AG04450 (cell line): ENCODE measurements at regions not wholly inside any gene's neighbourhood (a gene's known extent, or its start where the extent isn't known, plus 50 kb on each side); places are given as distances from the start of the nearest gene placed in this dataset.
"Not testable (repeated sequence)": the region's sequence is repeated elsewhere in the genome, so short reads cannot be mapped to it uniquely, and the experiment has no call there.

Source experiments
- CTCF ChIA-PET: fragments of 300-600, 350-600 bp; formaldehyde crosslinking; extraction: SDS; loops from one replicate; lab custom pipeline; 2022; ENCODE audit warnings: antibody characterized with exemption, inconsistent platforms; lab: Charles Lee
- POLR2A ChIA-PET: fragments of 350-600 bp; formaldehyde crosslinking; extraction: SDS; loops from one replicate; lab custom pipeline; 2021; ENCODE audit warnings: antibody characterized with exemption, inconsistent platforms; lab: Yijun Ruan, JAX
- DNase-seq: peaks from one replicate; pipeline ENCODE4 v3.0.0-alpha.2; 2011; ENCODE audit warnings: low read depth, low spot score
- H3K27ac ChIP-seq: one replicate; pipeline ENCODE4 v1.5.1; 2012; ENCODE audit warnings: low read depth, low read length, control low read depth
- H3K27me3 ChIP-seq: one replicate; pipeline ENCODE4 v1.6.0; 2012; ENCODE audit warnings: low read length; ENCODE audit not compliant: control insufficient read depth, insufficient read depth
- H3K4me3 ChIP-seq: 2 replicates; pipeline ENCODE4 v1.5.1; 2011; ENCODE audit warnings: mild to moderate bottlenecking, low read depth, low read length, control low read depth
- H3K9me3 ChIP-seq: 2 replicates; pipeline ENCODE4 v1.5.1; 2012; ENCODE audit warnings: low read length; ENCODE audit not compliant: control insufficient read depth, insufficient read depth
- CTCF ChIP-seq: IDR thresholded peaks from 2 replicates; pipeline ENCODE4 v1.5.1; 2011; ENCODE audit warnings: low read depth, low read length, control low read depth, inconsistent platforms

GRCh38 chr2:4110273-4110672 lies 406.9 kb downstream of the DCDC2C start:
- CTCF ChIA-PET, result no interaction called here
- TF ChIP-seq CTCF, result no peak
- no peak for DNase-seq
- Histone ChIP-seq H3K27ac (no peak overlapping the region), H3K9me3 (peaks cover 53% of the 10 kb centered on the region), H3K27me3 (no peaks in the 10 kb centered on the region), H3K4me3 (no peak overlapping the region)
- POLR2A ChIA-PET, result no interaction called here

- CTCF ChIA-PET, DNase-seq, H3K4me3 ChIP-seq, POLR2A ChIA-PET, H3K27ac ChIP-seq, H3K27me3 ChIP-seq: not testable (repeated sequence)
- peaks cover 16% of the 10 kb centered on the region for H3K9me3 ChIP-seq
Observed at GRCh38 chr2:4115435-4115834, 412.1 kb downstream of the DCDC2C start.

GRCh38 chr2:4122726-4123125 lies 419.4 kb downstream of the DCDC2C start:
- ChIA-PET POLR2A (no interaction called here), CTCF (no interaction called here)
- Histone ChIP-seq H3K9me3 (no peaks in the 10 kb centered on the region; the same call in 1 of the 2 replicates), H3K27me3 (no peaks in the 10 kb centered on the region), H3K27ac (no peak overlapping the region), H3K4me3 (no peak overlapping the region)
- DNase-seq, result no peak
- no peak for TF ChIP-seq CTCF

GRCh38 chr2:4130651-4131050 lies 427.3 kb downstream of the DCDC2C start:
- Histone ChIP-seq H3K27ac (no peak overlapping the region), H3K9me3 (peaks cover 30% of the 10 kb centered on the region), H3K27me3 (no peaks in the 10 kb centered on the region), H3K4me3 (no peak overlapping the region)
- ChIA-PET CTCF (no interaction called here), POLR2A (no interaction called here)
- no peak for DNase-seq
- TF ChIP-seq CTCF, result no peak

GRCh38 chr2:4134551-4135550 lies 431.5 kb downstream of the DCDC2C start:
- ChIA-PET CTCF (no interaction called here), POLR2A (no interaction called here)
- no peak for TF ChIP-seq CTCF
- DNase-seq, result no peak
- Histone ChIP-seq H3K27ac (no peak overlapping the region), H3K27me3 (no peaks in the 10 kb centered on the region), H3K9me3 (peaks cover 38% of the 10 kb centered on the region), H3K4me3 (no peak overlapping the region)
